HG02885 (cell line): ENCODE measurements at regions not wholly inside any gene's neighbourhood (a gene's known extent, or its start where the extent isn't known, plus 50 kb on each side); places are given as distances from the start of the nearest gene placed in this dataset.
"Not testable (repeated sequence)": the region's sequence is repeated elsewhere in the genome, so short reads cannot be mapped to it uniquely, and the experiment has no call there.

ENCODE experiments used
- ATAC-seq: cut with Tn5 transposase; IDR thresholded peaks from one replicate; pipeline ENCODE4 v1.9.1; 2021; ENCODE audit warnings: mild to moderate bottlenecking; ENCODE audit not compliant: unreplicated experiment, poor library complexity

- ATAC-seq = not testable (repeated sequence)
Measured at GRCh38 chr9:16299368-16299767, 571.1 kb downstream of the BNC2 start.

DNA sequence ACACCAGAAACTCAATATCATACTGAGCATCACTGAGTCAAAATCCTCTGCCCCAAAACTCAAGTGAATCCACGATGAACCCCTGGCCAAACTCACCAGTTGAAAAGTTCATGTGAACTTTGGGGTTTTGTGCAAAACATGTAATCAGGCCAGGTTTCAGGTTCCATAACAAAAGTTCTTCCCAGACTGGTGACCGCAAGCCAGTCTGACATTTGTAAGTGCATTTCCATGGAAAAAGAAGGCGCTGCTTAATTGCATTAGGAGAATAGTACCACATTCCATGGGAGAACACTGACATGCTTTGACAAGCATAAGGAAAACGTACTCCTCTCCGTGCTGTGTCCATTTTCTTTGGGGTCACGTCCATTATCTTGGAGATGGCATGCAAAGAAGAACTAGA lies 567.0 kb downstream of the BNC2 start:
- ATAC-seq = no peak

DNA sequence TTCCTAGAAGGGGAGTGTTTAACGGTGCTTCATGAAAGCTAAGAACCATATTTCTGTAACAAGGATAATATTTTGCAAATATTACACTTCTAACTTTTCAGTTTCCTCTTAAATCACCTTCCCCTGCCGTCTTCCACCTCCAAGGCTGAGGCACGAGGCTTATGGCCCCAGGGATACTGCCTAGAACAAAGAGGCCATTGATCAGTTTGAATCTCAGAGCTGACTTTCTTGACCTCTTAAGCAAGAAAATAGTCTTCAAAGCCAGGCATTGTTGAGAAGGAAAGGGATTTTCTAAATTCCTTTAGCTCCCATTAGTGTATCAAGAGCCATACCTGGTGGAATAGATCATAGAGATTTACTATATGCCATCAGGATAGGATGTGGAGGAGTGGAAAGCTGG lies 566.2 kb downstream of the BNC2 start:
- no peak for ATAC-seq

GRCh38 chr9:16306586-16306985 lies 563.9 kb downstream of the BNC2 start:
- no peak for ATAC-seq

DNA sequence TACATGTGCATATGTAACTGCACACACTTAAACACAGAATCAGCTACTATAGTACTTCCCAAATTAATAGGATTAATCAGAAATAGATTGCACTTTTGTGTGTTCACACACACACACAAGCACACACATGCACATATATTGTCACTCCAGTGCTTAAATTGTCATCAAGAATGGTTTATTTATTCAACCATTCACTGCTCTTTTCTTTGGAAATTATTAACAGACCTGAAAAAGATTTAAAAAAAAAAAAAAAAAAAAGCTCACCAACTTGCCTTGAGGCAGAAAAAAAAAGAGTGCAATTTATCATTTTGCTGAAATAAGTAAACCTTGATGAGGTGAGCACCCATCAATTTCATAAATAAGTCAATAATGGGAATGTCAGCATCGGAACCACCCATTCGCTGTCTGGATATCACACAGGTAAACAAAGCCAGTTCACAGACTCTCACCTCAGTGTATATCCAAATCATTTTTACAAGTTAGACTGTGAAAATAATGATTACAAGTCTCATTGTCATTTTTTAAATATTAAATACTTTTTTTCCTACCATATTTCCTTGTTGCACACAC lies 562.8 kb downstream of the BNC2 start:
- ATAC-seq = no peak

- no peak for ATAC-seq
Measured at GRCh38 chr9:16308645-16309044, 561.8 kb downstream of the BNC2 start.

GRCh38 chr9:16309082-16309468 lies 561.4 kb downstream of the BNC2 start:
- no peak for ATAC-seq

DNA sequence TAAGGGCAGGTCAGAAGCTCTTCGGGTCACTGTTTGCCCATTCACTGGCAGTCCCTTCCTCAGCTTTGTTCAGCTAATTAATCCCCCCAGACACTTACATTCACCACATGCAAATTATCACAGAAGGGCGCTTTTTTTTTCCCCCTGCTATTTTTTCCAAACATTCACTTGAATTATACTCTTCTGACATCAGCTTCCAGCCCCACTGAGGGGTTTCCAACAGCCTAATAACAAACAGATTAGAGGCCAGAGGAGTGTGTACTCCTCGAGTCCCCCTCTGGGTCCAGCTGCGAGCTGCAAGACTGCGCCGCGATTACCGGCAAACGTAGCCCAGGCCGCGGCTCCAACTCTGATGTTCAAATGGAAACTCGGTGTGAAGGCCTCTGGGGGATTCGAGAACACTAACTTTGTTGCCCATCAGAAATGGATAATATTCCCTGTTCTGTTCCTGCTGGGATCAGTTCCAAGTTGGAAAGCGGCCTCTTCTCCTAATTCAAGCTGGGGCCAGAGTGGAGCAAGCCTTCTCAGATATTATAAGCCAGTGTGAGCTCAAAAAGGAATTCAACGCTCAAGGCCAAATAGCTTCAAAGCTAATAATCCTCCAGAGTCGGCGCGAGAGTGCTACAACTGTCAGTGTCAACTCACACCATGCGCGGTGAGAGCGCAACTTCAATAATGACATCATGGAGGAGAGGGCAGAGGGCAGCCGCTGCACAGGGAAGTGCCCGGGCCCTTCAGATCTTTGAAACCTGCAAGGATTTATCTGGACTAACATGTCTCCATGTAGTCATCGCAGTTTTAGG lies 560.8 kb downstream of the BNC2 start:
- ATAC-seq = no peak

- ATAC-seq = no peak
Measured at GRCh38 chr9:16310278-16311110, 560.0 kb downstream of the BNC2 start.

DNA sequence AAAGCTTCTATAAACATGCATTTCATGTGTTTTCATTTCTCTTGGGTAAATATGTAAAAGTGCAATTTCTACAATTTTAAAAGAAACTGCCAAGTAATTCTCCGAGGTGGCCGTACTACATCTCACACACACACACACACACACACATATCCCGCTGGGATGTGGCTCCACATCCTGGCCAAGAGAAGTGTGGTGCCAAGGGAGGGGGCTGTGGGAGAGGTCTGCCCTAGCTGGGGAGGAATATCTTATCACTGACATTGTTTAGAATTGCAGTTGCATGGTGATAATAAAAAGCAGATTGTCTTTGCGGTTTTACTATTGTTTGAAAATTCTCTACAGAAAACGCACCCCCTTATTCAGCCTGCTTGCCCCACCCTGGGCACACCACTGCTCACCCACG lies 558.4 kb downstream of the BNC2 start:
- no peak for ATAC-seq

DNA sequence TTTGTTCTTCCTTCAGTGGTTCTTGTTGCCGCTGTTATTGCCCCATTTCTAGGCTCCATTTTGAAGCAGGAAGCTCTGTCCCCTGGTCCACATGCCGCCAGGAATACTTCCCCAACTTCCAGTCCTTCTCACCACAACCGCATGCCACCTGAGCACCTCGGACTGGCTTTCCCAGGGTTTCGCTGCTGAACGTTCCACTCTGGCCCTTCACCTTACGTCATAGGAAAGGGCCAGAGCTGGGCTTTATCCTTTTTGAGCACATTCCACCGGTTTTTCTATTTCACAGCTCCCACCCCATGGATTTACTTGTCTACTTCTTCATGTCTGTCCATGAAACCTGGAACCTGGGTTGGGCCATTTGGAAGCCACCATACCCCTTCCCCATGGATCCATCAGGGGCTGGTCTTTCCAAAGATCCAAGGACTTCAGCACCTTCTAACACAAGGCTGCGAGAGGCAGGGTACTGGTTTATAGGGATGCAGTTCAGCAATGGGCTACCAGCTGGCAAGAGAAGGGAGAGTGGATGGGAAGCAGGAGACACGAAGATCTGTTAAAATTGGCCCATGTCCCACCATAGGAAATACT lies 557.4 kb downstream of the BNC2 start:
- no peak for ATAC-seq

GRCh38 chr9:16314476-16314875 lies 556.0 kb downstream of the BNC2 start:
- no peak for ATAC-seq

GRCh38 chr9:16315720-16316119 lies 554.8 kb downstream of the BNC2 start:
- ATAC-seq = no peak

GRCh38 chr9:16316456-16316855 lies 554.0 kb downstream of the BNC2 start:
- ATAC-seq = no peak

DNA sequence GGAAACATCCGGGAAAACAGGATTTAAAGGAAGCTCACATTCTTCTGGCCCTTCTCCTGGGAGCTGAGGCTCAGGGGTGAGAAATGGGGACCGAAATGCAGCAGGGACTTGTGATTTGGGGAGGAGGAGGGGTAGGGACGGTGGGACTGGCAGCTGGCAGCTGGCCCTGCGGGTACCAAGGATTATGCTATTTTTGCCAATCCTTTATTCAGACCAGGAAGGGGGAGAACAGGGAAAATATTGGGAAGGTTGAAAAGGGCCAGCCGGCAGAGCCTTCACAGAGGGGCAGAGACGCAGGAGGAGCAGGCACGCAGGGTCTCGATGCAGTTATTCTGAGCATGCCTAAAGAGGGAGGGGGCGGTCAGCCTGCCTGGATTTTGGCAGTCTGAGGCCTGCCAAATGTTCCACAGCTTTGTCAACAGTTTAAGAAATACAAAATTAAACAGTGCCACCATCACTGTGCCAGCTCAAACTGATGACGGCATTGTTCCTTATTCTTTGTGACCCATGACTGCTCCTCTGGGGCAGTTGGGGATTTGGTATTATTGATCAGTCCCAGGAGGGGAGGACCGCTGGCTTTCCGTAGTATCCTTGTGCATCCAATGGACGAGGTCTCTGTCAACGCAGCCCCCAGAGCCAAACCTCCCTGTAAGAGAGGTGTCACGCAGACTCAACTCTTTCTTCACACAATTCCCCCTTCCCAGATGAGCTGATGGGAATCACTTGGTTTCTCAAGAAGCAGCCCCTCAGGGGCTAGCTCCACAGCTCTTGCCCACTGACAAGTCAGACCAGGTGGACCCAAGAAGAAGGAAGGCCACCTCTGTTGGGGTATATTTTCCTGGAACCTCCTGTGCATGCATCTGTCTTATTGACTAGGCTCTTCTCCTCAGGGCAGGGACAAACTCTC lies 553.3 kb downstream of the BNC2 start:
- ATAC-seq = no peak

DNA sequence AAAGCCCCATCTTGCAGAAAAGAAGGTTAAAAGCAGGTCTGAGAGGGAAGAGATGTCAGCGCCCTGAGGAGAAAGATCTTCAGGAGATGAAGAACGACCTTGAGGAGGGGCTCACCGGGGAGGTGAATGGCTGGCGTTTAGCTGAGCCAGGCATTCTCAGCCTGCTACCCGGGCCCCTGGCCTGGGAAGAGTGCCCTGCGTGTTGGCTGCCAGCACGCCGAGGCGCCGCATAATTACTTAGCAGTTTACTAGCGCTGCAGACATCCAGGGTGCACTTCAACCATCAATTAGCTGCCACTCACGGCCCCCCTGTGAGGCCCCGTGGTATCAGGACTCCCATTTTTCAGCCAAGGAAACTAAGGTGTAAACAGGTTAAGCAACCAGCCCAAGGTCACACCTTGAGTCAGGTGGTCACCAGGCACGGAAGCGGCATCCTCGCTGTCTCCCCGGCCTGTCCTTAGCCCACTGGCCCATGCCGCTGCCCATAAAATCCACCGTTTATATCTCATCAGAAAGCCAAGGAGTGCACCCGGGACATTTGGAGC lies 551.9 kb downstream of the BNC2 start:
- ATAC-seq = no peak

- no peak for ATAC-seq
Measured at GRCh38 chr9:16319646-16320045, 550.8 kb downstream of the BNC2 start.

- no peak for ATAC-seq
Measured at GRCh38 chr9:16320338-16320902, 550.0 kb downstream of the BNC2 start.

GRCh38 chr9:16321461-16322119 lies 548.9 kb downstream of the BNC2 start:
- ATAC-seq = no peak
